H1 (cell line): ENCODE measurements at regions not wholly inside any gene's neighbourhood (a gene's known extent, or its start where the extent isn't known, plus 50 kb on each side); places are given as distances from the start of the nearest gene placed in this dataset.

Experiments
- ASH2L ChIP-seq: fragments of 200-600, 300-600 bp; sonication (generic); IDR thresholded peaks from one replicate; pipeline ENCODE4 v1.7.1; 2017; ENCODE audit warnings: low read length
- ATF2 ChIP-seq: IDR thresholded peaks from 2 replicates; pipeline ENCODE4 v1.6.1; 2012; ENCODE audit warnings: low read length, inconsistent platforms
- CTCF ChIP-seq, 3 experiments: IDR thresholded peaks; 1 replicate in 2 of 3; 2 replicates in 1 of 3; pipeline versions ENCODE4 v1.5.1 to v1.6.1; 2011; ENCODE audit warnings: low read length in 3 of 3, mild to moderate bottlenecking in 3 of 3, inconsistent platforms in 2 of 3, low read depth in 1 of 3, moderate library complexity in 1 of 3; ENCODE audit not compliant: insufficient read depth in 1 of 3; ENCODE audit errors: control extremely low read depth in 1 of 3
- EP300 ChIP-seq, 2 experiments: IDR thresholded peaks; 1 replicate in 1 of 2; 2 replicates in 1 of 2; pipeline ENCODE4 v1.6.1; 2011 to 2012; ENCODE audit warnings: low read depth in 2 of 2, low read length in 2 of 2, mild to moderate bottlenecking in 2 of 2, borderline replicate concordance in 1 of 2, inconsistent platforms in 1 of 2, moderate library complexity in 1 of 2
- EZH2 ChIP-seq: fragments of 200-600 bp; sonication (generic); IDR thresholded peaks from 2 replicates; pipeline ENCODE4 v1.7.1; 2012; ENCODE audit warnings: low read depth, mild to moderate bottlenecking, moderate library complexity, low read length, inconsistent platforms; ENCODE audit not compliant: severe bottlenecking
- FOSL1 ChIP-seq: IDR thresholded peaks from 2 replicates; pipeline ENCODE4 v1.6.1; 2011; ENCODE audit warnings: mild to moderate bottlenecking, low read depth, low read length, moderate library complexity; ENCODE audit not compliant: insufficient read depth
- POLR2A ChIP-seq, 2 experiments: IDR thresholded peaks; 1 replicate in 1 of 2; 2 replicates in 1 of 2; pipeline ENCODE4 v1.6.1; 2011; ENCODE audit warnings: low read depth in 2 of 2, low read length in 2 of 2, mild to moderate bottlenecking in 2 of 2; ENCODE audit errors: control extremely low read depth in 1 of 2
- RAD21 ChIP-seq, 2 experiments: IDR thresholded peaks in 1 of 2; conservative IDR thresholded peaks in 1 of 2; 2 replicates each; pipeline ENCODE4 v1.6.1; 2011; ENCODE audit warnings: low read depth in 2 of 2, low read length in 2 of 2, improper control_type of control experiment in 1 of 2, inconsistent platforms in 1 of 2, mild to moderate bottlenecking in 1 of 2, moderate library complexity in 1 of 2

GRCh38 chr17:52390422-52390821, 231.9 kb upstream of the CA10 start:
- no peak for TF ChIP-seq CTCF (IDR thresholded peaks at IDR 0.05; ENCODE audit: control extremely low read depth in 1 of 3, insufficient read depth in 1 of 3, low read depth in 1 of 3, low read length in 3 of 3)
- TF ChIP-seq POLR2A (IDR thresholded peaks at IDR 0.05; ENCODE audit: control extremely low read depth in 1 of 2, low read depth in 2 of 2, low read length in 2 of 2): no peak
- TF ChIP-seq EZH2: no peak
- no peak for TF ChIP-seq EP300 (IDR thresholded peaks at IDR 0.05; ENCODE audit: borderline replicate concordance in 1 of 2, low read depth in 2 of 2, low read length in 2 of 2)
- TF ChIP-seq FOSL1: no peak
- TF ChIP-seq RAD21 (IDR thresholded peaks at IDR 0.05 in 1 of 2, conservative IDR thresholded peaks at IDR 0.05 in 1 of 2; ENCODE audit: low read depth in 2 of 2, low read length in 2 of 2): no peak
- no peak for TF ChIP-seq ATF2
- TF ChIP-seq ASH2L: no peak
